PC-9 (cell line): ENCODE measurements at regions not wholly inside any gene's neighbourhood (a gene's known extent, or its start where the extent isn't known, plus 50 kb on each side); places are given as distances from the start of the nearest gene placed in this dataset.

Source experiments
- CTCF ChIP-seq: fragments of 200-600 bp; sonication (generic); conservative IDR thresholded peaks from 2 replicates; pipeline ENCODE4 v1.6.1; 2017; ENCODE audit warnings: mixed run types, antibody characterized with exemption, mild to moderate bottlenecking, moderate library complexity
- EZH2 ChIP-seq: fragments of 200-600 bp; sonication (generic); IDR thresholded peaks from 2 replicates; pipeline ENCODE4 v1.8.0; 2017; ENCODE audit warnings: antibody characterized with exemption, low read depth

- TF ChIP-seq CTCF (no peak), EZH2 (no peak)
Measured at GRCh38 chr14:66143387-66144112, 342.6 kb upstream of the CCDC196 start.
